Fibroblast of lung (primary cell): ENCODE measurements at regions not wholly inside any gene's neighbourhood (a gene's known extent, or its start where the extent isn't known, plus 50 kb on each side); places are given as distances from the start of the nearest gene placed in this dataset.

Experiments
- DNase-seq, 2 donors: peaks; one replicate each; pipeline versions ENCODE4 v3.0.0 to v3.0.0-alpha.2; 2010; ENCODE audit warnings: low read depth in 2 of 2
- H2AFZ ChIP-seq: 2 replicates; pipeline ENCODE4 v1.5.1; 2012; ENCODE audit warnings: low read length, control low read depth, inconsistent platforms
- H3K27ac ChIP-seq: 2 replicates; pipeline ENCODE4 v1.5.1; 2011; ENCODE audit warnings: low read length, control low read depth; ENCODE audit not compliant: insufficient read depth
- H3K27me3 ChIP-seq: 2 replicates; pipeline ENCODE4 v1.5.1; 2011; ENCODE audit warnings: mild to moderate bottlenecking, low read length; ENCODE audit not compliant: control insufficient read depth, insufficient read depth
- H3K36me3 ChIP-seq: 2 replicates; pipeline ENCODE4 v1.5.1; 2011; ENCODE audit warnings: low read length; ENCODE audit not compliant: control insufficient read depth, insufficient read depth
- H3K4me1 ChIP-seq: 2 replicates; pipeline ENCODE4 v1.5.1; 2011; ENCODE audit warnings: low read length; ENCODE audit not compliant: control insufficient read depth, insufficient read depth; ENCODE audit errors: extremely low read depth
- H3K4me2 ChIP-seq: 2 replicates; pipeline ENCODE4 v1.5.1; 2011; ENCODE audit warnings: low read length, control low read depth; ENCODE audit not compliant: insufficient read depth; ENCODE audit errors: extremely low read depth
- H3K4me3 ChIP-seq, 4 experiments: fragments of 200-600 bp in 1 of 4; sonication (generic) in 1 of 4; replicated peaks in 1 of 4; 2 replicates each; pipeline ENCODE4 v1.5.1; 2011 to 2016; ENCODE audit warnings: low read length in 4 of 4, low read depth in 3 of 4, mild to moderate bottlenecking in 3 of 4, control low read depth in 2 of 4, inconsistent platforms in 1 of 4, mixed read lengths in 1 of 4; ENCODE audit not compliant: insufficient read depth in 1 of 4; ENCODE audit errors: control extremely low read depth in 1 of 4
- H3K79me2 ChIP-seq: 2 replicates; pipeline ENCODE4 v1.5.1; 2012; ENCODE audit warnings: mild to moderate bottlenecking, low read length, inconsistent platforms; ENCODE audit not compliant: control insufficient read depth, insufficient read depth
- H3K9ac ChIP-seq: 2 replicates; pipeline ENCODE4 v1.5.1; 2011; ENCODE audit warnings: mild to moderate bottlenecking, low read length, control low read depth; ENCODE audit not compliant: insufficient read depth
- H3K9me3 ChIP-seq: 2 replicates; pipeline ENCODE4 v1.5.1; 2012; ENCODE audit warnings: low read depth, low read length; ENCODE audit not compliant: control insufficient read depth, insufficient read depth
- H4K20me1 ChIP-seq: 2 replicates; pipeline ENCODE4 v1.5.1; 2011; ENCODE audit warnings: low read length; ENCODE audit not compliant: control insufficient read depth, insufficient read depth; ENCODE audit errors: extremely low read depth
- EZH2 ChIP-seq: IDR thresholded peaks from 2 replicates; pipeline ENCODE4 v1.5.1; 2012; ENCODE audit warnings: low read length, control low read depth, mild to moderate bottlenecking; ENCODE audit errors: missing control alignments
- TF ChIP-seq, protein P1 (sequence below), 2 donors: IDR thresholded peaks in 1 of 2; conservative IDR thresholded peaks in 1 of 2; 1 replicate in 1 of 2; 2 replicates in 1 of 2; pipeline ENCODE4 v1.5.1; 2011 to 2012; ENCODE audit warnings: low read length in 2 of 2, control low read depth in 1 of 2, inconsistent platforms in 1 of 2, low read depth in 1 of 2, mild to moderate bottlenecking in 1 of 2

DNA sequence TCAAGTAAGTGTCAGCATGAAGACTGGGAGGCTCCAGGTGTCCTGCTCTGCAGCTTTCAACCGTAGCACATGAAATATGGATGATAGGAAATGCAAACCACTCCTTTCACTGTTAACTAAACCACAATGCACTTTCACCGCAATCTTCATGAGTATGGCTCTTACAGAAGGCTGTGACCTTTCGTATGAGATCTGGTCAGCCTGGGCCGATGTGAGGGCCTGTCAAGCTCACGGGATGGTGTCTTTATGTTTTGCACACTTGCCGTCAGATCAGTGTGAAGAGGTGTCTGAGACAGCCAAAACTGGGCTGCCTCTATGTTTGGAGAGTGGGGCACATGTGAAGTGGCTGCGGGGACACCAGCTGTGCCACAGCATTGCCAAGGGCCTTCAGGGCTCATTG is 62.8 kb upstream of the AFF3 start:
- Histone ChIP-seq H4K20me1 (no peaks in the 10 kb centered on the region), H3K79me2 (no peaks in the 10 kb centered on the region), H2AFZ (no peak overlapping the region), H3K4me3 (no peak overlapping the region), H3K36me3 (no peaks in the 10 kb centered on the region), H3K9me3 (no peaks in the 10 kb centered on the region), H3K4me2 (no peak overlapping the region), H3K9ac (no peak overlapping the region), H3K4me1 (no peaks in the 10 kb centered on the region), H3K27ac (no peak overlapping the region), H3K27me3 (no peaks in the 10 kb centered on the region)
- DNase-seq = no peak
- TF ChIP-seq EZH2 = no peak
- TF ChIP-seq, protein P1, sequence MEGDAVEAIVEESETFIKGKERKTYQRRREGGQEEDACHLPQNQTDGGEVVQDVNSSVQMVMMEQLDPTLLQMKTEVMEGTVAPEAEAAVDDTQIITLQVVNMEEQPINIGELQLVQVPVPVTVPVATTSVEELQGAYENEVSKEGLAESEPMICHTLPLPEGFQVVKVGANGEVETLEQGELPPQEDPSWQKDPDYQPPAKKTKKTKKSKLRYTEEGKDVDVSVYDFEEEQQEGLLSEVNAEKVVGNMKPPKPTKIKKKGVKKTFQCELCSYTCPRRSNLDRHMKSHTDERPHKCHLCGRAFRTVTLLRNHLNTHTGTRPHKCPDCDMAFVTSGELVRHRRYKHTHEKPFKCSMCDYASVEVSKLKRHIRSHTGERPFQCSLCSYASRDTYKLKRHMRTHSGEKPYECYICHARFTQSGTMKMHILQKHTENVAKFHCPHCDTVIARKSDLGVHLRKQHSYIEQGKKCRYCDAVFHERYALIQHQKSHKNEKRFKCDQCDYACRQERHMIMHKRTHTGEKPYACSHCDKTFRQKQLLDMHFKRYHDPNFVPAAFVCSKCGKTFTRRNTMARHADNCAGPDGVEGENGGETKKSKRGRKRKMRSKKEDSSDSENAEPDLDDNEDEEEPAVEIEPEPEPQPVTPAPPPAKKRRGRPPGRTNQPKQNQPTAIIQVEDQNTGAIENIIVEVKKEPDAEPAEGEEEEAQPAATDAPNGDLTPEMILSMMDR (conservative IDR thresholded peaks at IDR 0.05 in 1 of 2, IDR thresholded peaks at IDR 0.05 in 1 of 2; ENCODE audit: low read depth in 1 of 2, low read length in 2 of 2) = no peak

DNA sequence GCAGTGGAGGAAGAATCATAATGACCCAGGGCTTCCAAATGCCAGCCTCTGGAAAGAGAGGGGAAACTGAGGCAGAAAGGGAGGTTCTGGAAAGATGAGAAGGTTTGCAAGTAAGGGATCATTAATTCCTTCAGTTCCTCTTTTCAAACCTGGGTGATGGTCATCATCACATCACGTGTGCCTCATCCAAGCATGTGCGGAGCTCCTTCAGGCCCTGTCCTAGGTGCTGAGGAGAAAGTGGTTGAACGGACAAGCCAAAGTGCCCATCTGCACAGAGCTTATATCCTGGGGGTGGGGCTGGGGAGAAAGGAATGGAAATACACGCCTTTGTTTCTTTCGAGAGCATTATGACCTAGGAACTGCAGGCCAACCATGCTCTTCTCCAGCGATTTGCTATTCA is 60.2 kb upstream of the AFF3 start:
- no peaks in the 10 kb centered on the region for H3K4me1 ChIP-seq
- H3K9ac ChIP-seq = no peak overlapping the region
- no peaks in the 10 kb centered on the region for H3K79me2 ChIP-seq
- no peak overlapping the region for H3K4me3 ChIP-seq
- H3K27me3 ChIP-seq = no peaks in the 10 kb centered on the region
- no peak overlapping the region for H2AFZ ChIP-seq
- H3K27ac ChIP-seq = no peak overlapping the region
- H3K4me2 ChIP-seq = no peak overlapping the region
- no peak for DNase-seq
- no peaks in the 10 kb centered on the region for H3K9me3 ChIP-seq
- H4K20me1 ChIP-seq = no peaks in the 10 kb centered on the region
- no peaks in the 10 kb centered on the region for H3K36me3 ChIP-seq
- TF ChIP-seq, protein P1 (conservative IDR thresholded peaks at IDR 0.05 in 1 of 2, IDR thresholded peaks at IDR 0.05 in 1 of 2; ENCODE audit: low read depth in 1 of 2, low read length in 2 of 2) = no peak
- no peak for TF ChIP-seq EZH2

DNA sequence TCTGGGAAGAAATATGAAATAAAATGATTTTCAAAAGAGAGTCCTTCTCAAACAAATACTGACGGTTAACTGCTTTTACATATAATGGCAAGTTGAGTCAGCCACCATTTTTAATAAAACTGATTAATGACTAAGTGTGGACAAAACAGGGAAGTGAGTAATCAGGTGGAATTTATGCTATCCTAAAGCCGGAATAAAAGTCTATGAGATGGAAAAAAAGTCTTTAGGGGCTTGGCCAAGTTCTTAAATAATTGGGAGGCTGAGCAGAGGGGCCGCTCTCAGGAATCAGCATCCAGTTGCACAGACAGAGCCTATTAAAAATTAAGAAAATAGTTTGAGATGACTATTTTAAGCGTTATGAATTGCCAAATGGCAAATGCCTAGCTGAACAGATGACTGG is 58.6 kb upstream of the AFF3 start:
- H3K27me3 ChIP-seq = no peaks in the 10 kb centered on the region
- H4K20me1 ChIP-seq = no peaks in the 10 kb centered on the region
- no peaks in the 10 kb centered on the region for H3K9me3 ChIP-seq
- DNase-seq = peak in 1 of 2 donors; percentile 67
- H3K79me2 ChIP-seq = no peaks in the 10 kb centered on the region
- H3K4me3 ChIP-seq = no peak overlapping the region
- no peaks in the 10 kb centered on the region for H3K36me3 ChIP-seq
- no peak overlapping the region for H2AFZ ChIP-seq
- H3K4me1 ChIP-seq = no peaks in the 10 kb centered on the region
- no peak overlapping the region for H3K4me2 ChIP-seq
- TF ChIP-seq, protein P1 (conservative IDR thresholded peaks at IDR 0.05 in 1 of 2, IDR thresholded peaks at IDR 0.05 in 1 of 2; ENCODE audit: low read depth in 1 of 2, low read length in 2 of 2) = no peak
- no peak for TF ChIP-seq EZH2
- H3K9ac ChIP-seq = no peak overlapping the region
- no peak overlapping the region for H3K27ac ChIP-seq
